IMR-90 (cell line): ENCODE measurements at regions not wholly inside any gene's neighbourhood (a gene's known extent, or its start where the extent isn't known, plus 50 kb on each side); places are given as distances from the start of the nearest gene placed in this dataset.

Experiments used
- ATAC-seq: fragments of 200-7000 bp; cut with Tn5 transposase; 2 replicates; pipeline ENCODE4 v1.9.1; 2020; ENCODE audit warnings: low read depth, mild to moderate bottlenecking, moderate library complexity
- BruUV-seq: library from RNA; stranded (reverse); fragments of 400-500 nt; replicated peaks from 2 replicates; lab custom pipeline; 2021; lab: Mats Ljungman, UMichigan
- CTCF ChIA-PET: fragments of 300-600 bp; formaldehyde crosslinking; extraction: SDS; loops from one replicate; lab custom pipeline; 2021; ENCODE audit warnings: antibody characterized with exemption; lab: Yijun Ruan, JAX
- POLR2A ChIA-PET: fragments of 300-600 bp; sonication (Branson Sonifier 250); formaldehyde crosslinking; loops from one replicate; lab custom pipeline; 2022; ENCODE audit warnings: antibody characterized with exemption; ENCODE audit not compliant: unreplicated experiment; lab: Charles Lee
- DNase-seq: peaks from one replicate; pipeline ENCODE4 v3.0.0; 2013
- H2AFZ ChIP-seq: replicated peaks from 2 replicates; pipeline ENCODE3; 2013; ENCODE audit warnings: low read length, mild to moderate bottlenecking; ENCODE audit not compliant: poor library complexity
- H2AK5ac ChIP-seq: 2 replicates; pipeline ENCODE4 v1.6.1; 2013; ENCODE audit warnings: low read depth, low read length, inconsistent platforms
- H2AK9ac ChIP-seq: replicated peaks from 2 replicates; pipeline ENCODE3; 2013; ENCODE audit warnings: mild to moderate bottlenecking, low read depth, low read length, moderate library complexity; ENCODE audit not compliant: poor library complexity
- H2BK120ac ChIP-seq: 2 replicates; pipeline ENCODE4 v1.6.1; 2013; ENCODE audit warnings: low read depth, low read length, inconsistent platforms
- H2BK15ac ChIP-seq: 3 replicates; pipeline ENCODE4 v1.6.1; 2013; ENCODE audit warnings: low read depth, low read length, inconsistent platforms
- H2BK20ac ChIP-seq: 2 replicates; pipeline ENCODE4 v1.6.1; 2013; ENCODE audit warnings: low read depth, mild to moderate bottlenecking, inconsistent platforms, low read length, moderate library complexity
- H2BK5ac ChIP-seq: 2 replicates; pipeline ENCODE4 v1.6.1; 2013; ENCODE audit warnings: mild to moderate bottlenecking, low read depth, low read length, inconsistent platforms; ENCODE audit not compliant: poor library complexity, severe bottlenecking
- H3K14ac ChIP-seq: replicated peaks from 2 replicates; pipeline ENCODE4 v1.6.1; 2013; ENCODE audit warnings: low read depth, low read length, inconsistent platforms
- H3K18ac ChIP-seq: 2 replicates; pipeline ENCODE4 v1.6.1; 2013; ENCODE audit warnings: low read depth, low read length, control low read depth
- H3K23ac ChIP-seq: 2 replicates; pipeline ENCODE4 v1.6.1; 2013; ENCODE audit warnings: low read depth, low read length, inconsistent platforms
- H3K27ac ChIP-seq: 2 replicates; pipeline ENCODE4 v1.5.1; 2013; ENCODE audit warnings: mild to moderate bottlenecking, control low read depth, low read length; ENCODE audit not compliant: insufficient read depth
- H3K27me3 ChIP-seq: 2 replicates; pipeline ENCODE4 v1.6.1; 2013; ENCODE audit warnings: low read length; ENCODE audit not compliant: control insufficient read depth, insufficient read depth
- H3K36me3 ChIP-seq: 2 replicates; pipeline ENCODE4 v1.6.1; 2013; ENCODE audit warnings: low read length, mixed read lengths; ENCODE audit not compliant: control insufficient read depth, insufficient read depth
- H3K4ac ChIP-seq: 2 replicates; pipeline ENCODE4 v1.6.1; 2013; ENCODE audit warnings: low read depth, low read length, inconsistent platforms
- H3K4me1 ChIP-seq: 2 replicates; pipeline ENCODE4 v1.6.1; 2013; ENCODE audit warnings: low read length, mixed read lengths; ENCODE audit not compliant: control insufficient read depth, insufficient read depth
- H3K4me2 ChIP-seq: 2 replicates; pipeline ENCODE4 v1.6.1; 2013; ENCODE audit warnings: low read depth, mild to moderate bottlenecking, control low read depth, low read length, moderate library complexity
- H3K4me3 ChIP-seq: 2 replicates; pipeline ENCODE4 v1.5.1; 2013; ENCODE audit warnings: low read depth, mild to moderate bottlenecking, control low read depth, low read length, moderate library complexity; ENCODE audit not compliant: insufficient read depth
- H3K56ac ChIP-seq: 2 replicates; pipeline ENCODE4 v1.6.1; 2013; ENCODE audit warnings: low read length, inconsistent platforms; ENCODE audit not compliant: insufficient read depth; ENCODE audit errors: extremely low read depth
- H3K79me1 ChIP-seq, 2 experiments: 2 replicates each; pipeline ENCODE4 v1.6.1; 2013; ENCODE audit warnings: low read length in 2 of 2, inconsistent platforms in 1 of 2, low read depth in 1 of 2
- H3K9ac ChIP-seq: 2 replicates; pipeline ENCODE4 v1.6.1; 2013; ENCODE audit warnings: low read depth, low read length, control low read depth
- H3K9me1 ChIP-seq: 2 replicates; pipeline ENCODE4 v1.6.1; 2013; ENCODE audit warnings: low read length, inconsistent platforms; ENCODE audit not compliant: insufficient read depth
- H3K9me3 ChIP-seq: 2 replicates; pipeline ENCODE4 v1.6.1; 2013; ENCODE audit warnings: low read length; ENCODE audit not compliant: control insufficient read depth, insufficient read depth
- H4K20me1 ChIP-seq: 2 replicates; pipeline ENCODE4 v1.6.1; 2013; ENCODE audit warnings: low read length, inconsistent platforms; ENCODE audit not compliant: insufficient read depth
- H4K5ac ChIP-seq: 2 replicates; pipeline ENCODE4 v1.6.1; 2013; ENCODE audit warnings: mild to moderate bottlenecking, low read depth, low read length, control low read depth
- H4K8ac ChIP-seq, 2 experiments: 2 replicates each; pipeline ENCODE4 v1.6.1; 2013; ENCODE audit warnings: low read depth in 2 of 2, low read length in 2 of 2, control low read depth in 1 of 2, inconsistent platforms in 1 of 2
- H4K91ac ChIP-seq: 2 replicates; pipeline ENCODE4 v1.6.1; 2013; ENCODE audit warnings: low read depth, low read length, inconsistent platforms; ENCODE audit not compliant: insufficient read depth
- BHLHE40 ChIP-seq: fragments of 150-350 bp; IDR thresholded peaks from 2 replicates; pipeline ENCODE4 v1.6.1; 2016; ENCODE audit warnings: mild to moderate bottlenecking, low read depth, low read length
- CEBPB ChIP-seq: IDR thresholded peaks from 2 replicates; pipeline ENCODE4 v1.6.1; 2012; ENCODE audit warnings: low read depth, low read length, improper control_type of control experiment
- CHD1 ChIP-seq: IDR thresholded peaks from 2 replicates; pipeline ENCODE4 v1.6.1; 2012; ENCODE audit warnings: low read depth, low read length, improper control_type of control experiment
- CTCF ChIP-seq: conservative IDR thresholded peaks from 2 replicates; pipeline ENCODE4 v1.5.1; 2012; ENCODE audit warnings: mild to moderate bottlenecking, low read depth, low read length, improper control_type of control experiment
- ELK1 ChIP-seq: fragments of 150-350 bp; IDR thresholded peaks from 2 replicates; pipeline ENCODE4 v1.6.1; 2016; ENCODE audit warnings: low read depth, mild to moderate bottlenecking, low read length, moderate library complexity, borderline replicate concordance
- FOS ChIP-seq: fragments of 150-350 bp; IDR thresholded peaks from 2 replicates; pipeline ENCODE4 v1.6.1; 2016; ENCODE audit warnings: low read depth, low read length
- MAFK ChIP-seq: IDR thresholded peaks from 2 replicates; pipeline ENCODE4 v1.6.1; 2012; ENCODE audit warnings: low read depth, low read length, improper control_type of control experiment
- MAZ ChIP-seq: IDR thresholded peaks from 2 replicates; pipeline ENCODE4 v1.6.1; 2012; ENCODE audit warnings: low read depth, mild to moderate bottlenecking, low read length, improper control_type of control experiment, moderate library complexity, borderline replicate concordance
- MXI1 ChIP-seq: IDR thresholded peaks from 2 replicates; pipeline ENCODE4 v1.6.1; 2012; ENCODE audit warnings: low read depth, mild to moderate bottlenecking, low read length, moderate library complexity, borderline replicate concordance
- NFE2L2 ChIP-seq: fragments of 150-350 bp; IDR thresholded peaks from 2 replicates; pipeline ENCODE4 v1.6.1; 2016; ENCODE audit warnings: low read depth, mild to moderate bottlenecking, low read length
- POLR2A ChIP-seq: IDR thresholded peaks from 2 replicates; pipeline ENCODE4 v1.6.1; 2012; ENCODE audit warnings: mild to moderate bottlenecking, low read depth, low read length
- RAD21 ChIP-seq: IDR thresholded peaks from 2 replicates; pipeline ENCODE4 v1.6.1; 2012; ENCODE audit warnings: low read length, improper control_type of control experiment
- RCOR1 ChIP-seq: IDR thresholded peaks from 2 replicates; pipeline ENCODE4 v1.6.1; 2012; ENCODE audit warnings: mild to moderate bottlenecking, low read length, improper control_type of control experiment; ENCODE audit not compliant: insufficient replicate concordance
- RFX5 ChIP-seq: IDR thresholded peaks from 2 replicates; pipeline ENCODE4 v1.8.0; 2012; ENCODE audit warnings: low read depth, mild to moderate bottlenecking, low read length, moderate library complexity
- SMC3 ChIP-seq: fragments of 150-350 bp; IDR thresholded peaks from 2 replicates; pipeline ENCODE4 v1.6.1; 2016; ENCODE audit warnings: low read depth, mild to moderate bottlenecking, antibody characterized with exemption, low read length, moderate library complexity
- USF2 ChIP-seq: fragments of 150-350 bp; IDR thresholded peaks from 2 replicates; pipeline ENCODE4 v1.6.1; 2017; ENCODE audit warnings: mild to moderate bottlenecking, antibody characterized with exemption, low read length, low read depth
- WGBS, 2 experiments: methylation state at CpG; one replicate each; pipeline versions ENCODE4 v1.1.5 to v1.1.7; 2013; ENCODE audit warnings: missing lambda C conversion rate in 2 of 2; ENCODE audit not compliant: insufficient read length in 1 of 2; ENCODE audit errors: extremely low coverage in 2 of 2; 5-methylcytosine and 5-hydroxymethylcytosine counted together
- dilution Hi-C: fragments of 300-500 bp; cut with HindIII; formaldehyde crosslinking; loops from one replicate; pipeline ENCODE4 v1.14.3; 2018; ENCODE audit warnings: low sequenced_read_pairs; ENCODE audit not compliant: unreplicated experiment
- in situ Hi-C: fragments of 300-500 bp; cut with MboI; formaldehyde crosslinking; loops from 3 replicates; pipeline ENCODE4 v1.14.3; 2019; ENCODE audit warnings: low sequenced_read_pairs, inconsistent platforms, mixed read lengths
- intact Hi-C: fragments of 100-400 bp; cut with micrococcal nuclease; formaldehyde crosslinking; loops from 2 replicates; pipeline ENCODE4 v1.10.0; 2022

- Histone ChIP-seq H2AK5ac (no peak overlapping the region), H3K9ac (no peak overlapping the region), H3K27me3 (peaks cover 3% of the 10 kb centered on the region), H3K56ac (no peak overlapping the region), H2BK120ac (no peak overlapping the region), H2BK5ac (no peak overlapping the region), H2BK20ac (no peak overlapping the region), H4K8ac (no peak overlapping the region), H3K4me3 (no peak overlapping the region), H4K5ac (no peak overlapping the region), H4K20me1 (no peaks in the 10 kb centered on the region), H3K9me1 (no peaks in the 10 kb centered on the region), H3K4me1 (peaks cover 2% of the 10 kb centered on the region; the same call in 1 of the 2 replicates), H3K4me2 (no peak overlapping the region), H2AK9ac (no peak overlapping the region), H2BK15ac (no peak overlapping the region), H2AFZ (no peak overlapping the region), H3K36me3 (no peaks in the 10 kb centered on the region), H3K18ac (no peak overlapping the region), H3K27ac (no peak overlapping the region), H3K23ac (no peak overlapping the region), H3K14ac (no peak overlapping the region), H3K9me3 (no peaks in the 10 kb centered on the region), H4K91ac (no peak overlapping the region), H3K4ac (no peak overlapping the region), H3K79me1 (no peaks in the 10 kb centered on the region)
- ChIA-PET POLR2A (no interaction called here), CTCF (interaction anchor here (0.8 to 1.3 kb wide), 2 partner anchors 35 to 1508 kb away, joined by 3 to 4 read pairs; no protein-coding TSS in a partner anchor)
- DNase-seq (no peak), ATAC-seq (no peak)
- intact Hi-C loops, result loop anchor here (2.0 to 5.0 kb wide), 2 partner anchors 159 to 1510 kb away; partner anchors contain the start of gene CPEB2
- TF ChIP-seq SMC3, result no peak
- no peak for TF ChIP-seq ELK1
- TF ChIP-seq CTCF, result no peak
- no peak for TF ChIP-seq CHD1
- no peak for TF ChIP-seq MAFK
- no peak for TF ChIP-seq FOS
- no peak for TF ChIP-seq MXI1
- TF ChIP-seq RAD21, result no peak
- no peak for TF ChIP-seq RCOR1
- no peak for TF ChIP-seq MAZ
- no peak for TF ChIP-seq RFX5
- TF ChIP-seq POLR2A, result no peak
- no peak for TF ChIP-seq CEBPB
- no peak for TF ChIP-seq USF2
- TF ChIP-seq NFE2L2, result no peak
- TF ChIP-seq BHLHE40, result no peak
- in situ Hi-C loops, result loop anchor here (10.0 kb wide), 1 partner anchor 1507 kb away; no protein-coding TSS in a partner anchor
- WGBS, 2 experiments, result no CpG with 5 or more reads among the region's 1 CpG
- BruUV-seq, result no TSS peak
- dilution Hi-C loops, result no loop called here
Measured at GRCh38 chr4:15162046-15162445, 159.8 kb downstream of the CPEB2 start.
